A673 (cell line): ENCODE measurements at regions not wholly inside any gene's neighbourhood (a gene's known extent, or its start where the extent isn't known, plus 50 kb on each side); places are given as distances from the start of the nearest gene placed in this dataset.

ENCODE experiments used
- BruUV-seq: library from RNA; stranded (reverse); fragments of 400-500 nt; replicated peaks from 2 replicates; lab custom pipeline; 2021; lab: Mats Ljungman, UMichigan
- CTCF ChIA-PET: fragments of 300-600 bp; sonication (Branson Sonifier 250); formaldehyde crosslinking; loops from one replicate; lab custom pipeline; 2022; ENCODE audit warnings: antibody characterized with exemption; lab: Charles Lee
- POLR2A ChIA-PET: fragments of 300-600 bp; sonication (Branson Sonifier 250); formaldehyde crosslinking; loops from one replicate; lab custom pipeline; 2022; ENCODE audit warnings: antibody characterized with exemption; ENCODE audit not compliant: low non-redundant PET; lab: Charles Lee
- DNase-seq: peaks from one replicate; pipeline ENCODE4 v3.0.0-alpha.2; 2015; ENCODE audit warnings: low spot score
- H3K27ac ChIP-seq: fragments of 200-600 bp; sonication (generic); 2 replicates; pipeline ENCODE4 v1.5.1; 2016; ENCODE audit warnings: mixed run types, low read depth, mild to moderate bottlenecking, mixed read lengths, antibody characterized with exemption, low read length; ENCODE audit not compliant: poor library complexity, severe bottlenecking
- H3K27me3 ChIP-seq: fragments of 200-600 bp; sonication (generic); replicated peaks from 2 replicates; pipeline ENCODE4 v1.6.1; 2017; ENCODE audit warnings: mixed run types, low read depth, mild to moderate bottlenecking, mixed read lengths, antibody characterized with exemption, low read length; ENCODE audit not compliant: insufficient read depth, poor library complexity
- H3K36me3 ChIP-seq: fragments of 200-600 bp; sonication (generic); 2 replicates; pipeline ENCODE4 v1.6.1; 2016; ENCODE audit warnings: mixed run types, mild to moderate bottlenecking, mixed read lengths, antibody characterized with exemption, low read length; ENCODE audit not compliant: insufficient read depth, poor library complexity, severe bottlenecking
- H3K4me1 ChIP-seq: fragments of 200-600 bp; sonication (generic); 2 replicates; pipeline ENCODE4 v1.6.1; 2017; ENCODE audit warnings: mixed run types, mild to moderate bottlenecking, mixed read lengths, antibody characterized with exemption, low read length; ENCODE audit not compliant: insufficient read depth, poor library complexity, severe bottlenecking
- H3K4me3 ChIP-seq: fragments of 200-600 bp; sonication (generic); 2 replicates; pipeline ENCODE4 v1.5.1; 2016; ENCODE audit warnings: low read depth, mixed run types, mild to moderate bottlenecking, mixed read lengths, low read length; ENCODE audit not compliant: poor library complexity, severe bottlenecking
- H3K9me3 ChIP-seq: fragments of 200-600 bp; sonication (generic); 2 replicates; pipeline ENCODE4 v1.6.1; 2016; ENCODE audit warnings: mixed run types, low read depth, mild to moderate bottlenecking, mixed read lengths, antibody characterized with exemption, low read length; ENCODE audit not compliant: poor library complexity, severe bottlenecking
- CTCF ChIP-seq: fragments of 300-800, 200-600 bp; sonication (generic); conservative IDR thresholded peaks from 2 replicates; pipeline ENCODE4 v1.5.1; 2017; ENCODE audit warnings: low read depth, mild to moderate bottlenecking, antibody characterized with exemption, low read length, moderate library complexity, mixed read lengths
- EZH2 ChIP-seq: fragments of 200-600 bp; sonication (generic); IDR thresholded peaks from 2 replicates; pipeline ENCODE4 v1.6.1; 2017; ENCODE audit warnings: borderline replicate concordance, low read depth, mild to moderate bottlenecking, mixed read lengths, antibody characterized with exemption, low read length; ENCODE audit not compliant: poor library complexity, severe bottlenecking
- intact Hi-C: fragments of 100-400 bp; cut with micrococcal nuclease; formaldehyde crosslinking; loops from one replicate; pipeline ENCODE4 v1.10.0; 2022; ENCODE audit not compliant: unreplicated experiment

DNA sequence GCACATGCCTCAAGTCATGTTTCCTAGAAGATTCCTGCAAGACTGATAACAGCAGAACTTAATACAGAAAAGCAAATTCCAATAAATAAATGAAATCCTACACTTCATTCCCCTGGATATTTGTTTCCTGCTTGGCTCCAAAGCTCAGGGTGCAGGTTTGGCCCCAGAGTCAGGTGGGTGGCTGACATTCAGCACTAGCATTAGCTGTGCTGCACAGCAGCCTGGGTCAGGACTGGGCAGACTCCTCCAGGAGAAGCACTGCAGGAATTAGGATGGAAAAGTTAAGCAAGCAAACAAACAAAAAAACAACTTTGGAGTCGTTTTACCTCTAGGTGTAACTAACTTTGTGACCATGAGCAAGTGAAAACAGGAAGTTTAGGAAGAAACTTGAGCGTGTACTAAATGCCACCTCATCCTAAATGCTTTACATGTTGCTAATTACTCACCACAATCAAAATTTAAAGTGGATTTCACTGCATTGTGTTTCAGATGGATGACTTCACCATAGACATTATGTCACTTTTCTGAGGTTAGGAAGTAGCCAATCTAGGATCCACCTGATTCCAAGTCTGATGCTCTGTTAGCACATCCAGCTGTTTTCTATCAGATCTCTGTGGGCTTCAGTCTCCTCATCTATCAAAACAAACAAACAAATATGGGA lies 239.4 kb downstream of the C7orf25 start:
- Histone ChIP-seq H3K27me3 (no peaks in the 10 kb centered on the region), H3K9me3 (peaks cover 3% of the 10 kb centered on the region), H3K27ac (no peak overlapping the region), H3K4me1 (no peaks in the 10 kb centered on the region), H3K36me3 (no peaks in the 10 kb centered on the region), H3K4me3 (no peak overlapping the region)
- BruUV-seq: no TSS peak
- intact Hi-C loops: no loop called here
- TF ChIP-seq CTCF (no peak), EZH2 (no peak)
- ChIA-PET CTCF (interaction anchor here (0.6 kb wide), 1 partner anchor 409 kb away, joined by 8 read pairs; no protein-coding TSS in a partner anchor), POLR2A (no interaction called here)
- DNase-seq: no peak

- Histone ChIP-seq H3K36me3 (no peaks in the 10 kb centered on the region), H3K27me3 (no peaks in the 10 kb centered on the region), H3K4me1 (no peaks in the 10 kb centered on the region), H3K4me3 (no peak overlapping the region), H3K9me3 (peaks cover 12% of the 10 kb centered on the region), H3K27ac (no peak overlapping the region)
- ChIA-PET POLR2A (no interaction called here), CTCF (no interaction called here)
- no TSS peak for BruUV-seq
- no peak for TF ChIP-seq CTCF
- no peak for TF ChIP-seq EZH2
- no peak for DNase-seq
- intact Hi-C loops: no loop called here
Observed at GRCh38 chr7:42671627-42672026, 240.2 kb downstream of the C7orf25 start.

DNA sequence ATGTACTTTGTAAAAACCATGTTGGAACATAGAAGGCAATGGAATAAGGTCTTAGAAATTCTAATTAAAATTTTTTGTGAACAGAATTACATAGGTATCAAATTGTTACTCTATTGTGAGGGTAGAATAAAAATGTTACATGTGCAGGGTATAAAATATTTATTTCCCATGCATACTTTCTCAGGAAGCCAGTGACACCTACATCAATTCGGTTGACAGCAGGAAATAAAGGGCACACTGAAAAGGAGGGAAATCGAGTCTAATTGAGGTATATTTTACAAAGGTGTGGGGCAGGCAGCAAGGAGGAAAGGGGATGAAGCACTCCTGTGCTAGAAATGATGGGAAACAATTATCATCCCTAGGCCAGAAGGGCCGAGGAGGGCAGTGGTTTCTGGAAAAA lies 244.9 kb downstream of the C7orf25 start:
- Histone ChIP-seq H3K27ac (no peak overlapping the region), H3K4me1 (no peaks in the 10 kb centered on the region), H3K27me3 (no peaks in the 10 kb centered on the region), H3K36me3 (no peaks in the 10 kb centered on the region), H3K9me3 (peaks cover 16% of the 10 kb centered on the region), H3K4me3 (no peak overlapping the region)
- no peak for DNase-seq
- intact Hi-C loops: no loop called here
- BruUV-seq: no TSS peak
- POLR2A ChIA-PET: no interaction called here
- CTCF ChIA-PET: no interaction called here
- TF ChIP-seq EZH2 (no peak), CTCF (no peak)
